A673 (cell line): ENCODE measurements at regions not wholly inside any gene's neighbourhood (a gene's known extent, or its start where the extent isn't known, plus 50 kb on each side); places are given as distances from the start of the nearest gene placed in this dataset.

Experiments
- BruUV-seq: library from RNA; stranded (reverse); fragments of 400-500 nt; replicated peaks from 2 replicates; lab custom pipeline; 2021; lab: Mats Ljungman, UMichigan
- CTCF ChIA-PET: fragments of 300-600 bp; sonication (Branson Sonifier 250); formaldehyde crosslinking; loops from one replicate; lab custom pipeline; 2022; ENCODE audit warnings: antibody characterized with exemption; lab: Charles Lee
- POLR2A ChIA-PET: fragments of 300-600 bp; sonication (Branson Sonifier 250); formaldehyde crosslinking; loops from one replicate; lab custom pipeline; 2022; ENCODE audit warnings: antibody characterized with exemption; ENCODE audit not compliant: low non-redundant PET; lab: Charles Lee
- DNase-seq: peaks from one replicate; pipeline ENCODE4 v3.0.0-alpha.2; 2015; ENCODE audit warnings: low spot score
- H3K27ac ChIP-seq: fragments of 200-600 bp; sonication (generic); 2 replicates; pipeline ENCODE4 v1.5.1; 2016; ENCODE audit warnings: mixed run types, low read depth, mild to moderate bottlenecking, mixed read lengths, antibody characterized with exemption, low read length; ENCODE audit not compliant: poor library complexity, severe bottlenecking
- H3K27me3 ChIP-seq: fragments of 200-600 bp; sonication (generic); replicated peaks from 2 replicates; pipeline ENCODE4 v1.6.1; 2017; ENCODE audit warnings: mixed run types, low read depth, mild to moderate bottlenecking, mixed read lengths, antibody characterized with exemption, low read length; ENCODE audit not compliant: insufficient read depth, poor library complexity
- H3K36me3 ChIP-seq: fragments of 200-600 bp; sonication (generic); 2 replicates; pipeline ENCODE4 v1.6.1; 2016; ENCODE audit warnings: mixed run types, mild to moderate bottlenecking, mixed read lengths, antibody characterized with exemption, low read length; ENCODE audit not compliant: insufficient read depth, poor library complexity, severe bottlenecking
- H3K4me1 ChIP-seq: fragments of 200-600 bp; sonication (generic); 2 replicates; pipeline ENCODE4 v1.6.1; 2017; ENCODE audit warnings: mixed run types, mild to moderate bottlenecking, mixed read lengths, antibody characterized with exemption, low read length; ENCODE audit not compliant: insufficient read depth, poor library complexity, severe bottlenecking
- H3K4me3 ChIP-seq: fragments of 200-600 bp; sonication (generic); 2 replicates; pipeline ENCODE4 v1.5.1; 2016; ENCODE audit warnings: low read depth, mixed run types, mild to moderate bottlenecking, mixed read lengths, low read length; ENCODE audit not compliant: poor library complexity, severe bottlenecking
- H3K9me3 ChIP-seq: fragments of 200-600 bp; sonication (generic); 2 replicates; pipeline ENCODE4 v1.6.1; 2016; ENCODE audit warnings: mixed run types, low read depth, mild to moderate bottlenecking, mixed read lengths, antibody characterized with exemption, low read length; ENCODE audit not compliant: poor library complexity, severe bottlenecking
- CTCF ChIP-seq: fragments of 300-800, 200-600 bp; sonication (generic); conservative IDR thresholded peaks from 2 replicates; pipeline ENCODE4 v1.5.1; 2017; ENCODE audit warnings: low read depth, mild to moderate bottlenecking, antibody characterized with exemption, low read length, moderate library complexity, mixed read lengths
- EZH2 ChIP-seq: fragments of 200-600 bp; sonication (generic); IDR thresholded peaks from 2 replicates; pipeline ENCODE4 v1.6.1; 2017; ENCODE audit warnings: borderline replicate concordance, low read depth, mild to moderate bottlenecking, mixed read lengths, antibody characterized with exemption, low read length; ENCODE audit not compliant: poor library complexity, severe bottlenecking
- intact Hi-C: fragments of 100-400 bp; cut with micrococcal nuclease; formaldehyde crosslinking; loops from one replicate; pipeline ENCODE4 v1.10.0; 2022; ENCODE audit not compliant: unreplicated experiment

- ChIA-PET POLR2A (no interaction called here), CTCF (no interaction called here)
- no peaks in the 10 kb centered on the region for H3K4me1 ChIP-seq
- no peaks in the 10 kb centered on the region for H3K36me3 ChIP-seq
- no peak overlapping the region for H3K4me3 ChIP-seq
- no peak for TF ChIP-seq CTCF
- TF ChIP-seq EZH2, result no peak
- intact Hi-C loops, result no loop called here
- BruUV-seq, result no TSS peak
- DNase-seq, result no peak
- H3K27ac ChIP-seq, result no peak overlapping the region
- H3K9me3 ChIP-seq, result peaks cover 20% of the 10 kb centered on the region
- H3K27me3 ChIP-seq, result no peaks in the 10 kb centered on the region
These were observed 790.5 kb upstream of the LRRC4C start for GRCh38 chr11:42249956-42250355.

- intact Hi-C loops, result no loop called here
- H3K9me3 ChIP-seq, result peaks cover 30% of the 10 kb centered on the region
- no peaks in the 10 kb centered on the region for H3K36me3 ChIP-seq
- DNase-seq, result no peak
- BruUV-seq, result no TSS peak
- ChIA-PET POLR2A (no interaction called here), CTCF (no interaction called here)
- no peaks in the 10 kb centered on the region for H3K4me1 ChIP-seq
- H3K27ac ChIP-seq, result no peak overlapping the region
- TF ChIP-seq EZH2, result no peak
- no peak for TF ChIP-seq CTCF
- no peak overlapping the region for H3K4me3 ChIP-seq
- no peaks in the 10 kb centered on the region for H3K27me3 ChIP-seq
These were observed 792.5 kb upstream of the LRRC4C start for GRCh38 chr11:42251984-42252383.

- TF ChIP-seq CTCF (no peak), EZH2 (no peak)
- CTCF ChIA-PET, result no interaction called here
These were observed 793.7 kb upstream of the LRRC4C start for GRCh38 chr11:42253156-42253555.

More at GRCh38 chr11:42253156-42253555, 793.7 kb upstream of the LRRC4C start:
- no TSS peak for BruUV-seq
- Histone ChIP-seq H3K27me3 (no peaks in the 10 kb centered on the region), H3K36me3 (no peaks in the 10 kb centered on the region), H3K4me3 (no peak overlapping the region), H3K9me3 (peaks cover 33% of the 10 kb centered on the region), H3K27ac (no peak overlapping the region), H3K4me1 (no peaks in the 10 kb centered on the region)
- intact Hi-C loops, result no loop called here
- no peak for DNase-seq
- POLR2A ChIA-PET, result no interaction called here
